Activated naive CD8-positive, alpha-beta T cell (primary cell): ENCODE measurements at regions not wholly inside any gene's neighbourhood (a gene's known extent, or its start where the extent isn't known, plus 50 kb on each side); places are given as distances from the start of the nearest gene placed in this dataset.

Source experiments
- H3K27ac Mint-ChIP-seq: one replicate; pipeline ENCODE4 v1.8.0; 2021; ENCODE audit warnings: mixed read lengths
- H3K27me3 Mint-ChIP-seq: one replicate; pipeline ENCODE4 v1.8.0; 2021; ENCODE audit warnings: mixed read lengths
- H3K36me3 Mint-ChIP-seq: one replicate; pipeline ENCODE4 v1.8.0; 2021; ENCODE audit warnings: mixed read lengths
- H3K4me1 Mint-ChIP-seq: one replicate; pipeline ENCODE4 v1.8.0; 2021; ENCODE audit warnings: low read depth, mixed read lengths
- H3K4me3 Mint-ChIP-seq: one replicate; pipeline ENCODE4 v1.8.0; 2021; ENCODE audit warnings: mild to moderate bottlenecking, mixed read lengths
- H3K9me3 Mint-ChIP-seq: one replicate; pipeline ENCODE4 v1.8.0; 2021; ENCODE audit warnings: low read depth, mixed read lengths

DNA sequence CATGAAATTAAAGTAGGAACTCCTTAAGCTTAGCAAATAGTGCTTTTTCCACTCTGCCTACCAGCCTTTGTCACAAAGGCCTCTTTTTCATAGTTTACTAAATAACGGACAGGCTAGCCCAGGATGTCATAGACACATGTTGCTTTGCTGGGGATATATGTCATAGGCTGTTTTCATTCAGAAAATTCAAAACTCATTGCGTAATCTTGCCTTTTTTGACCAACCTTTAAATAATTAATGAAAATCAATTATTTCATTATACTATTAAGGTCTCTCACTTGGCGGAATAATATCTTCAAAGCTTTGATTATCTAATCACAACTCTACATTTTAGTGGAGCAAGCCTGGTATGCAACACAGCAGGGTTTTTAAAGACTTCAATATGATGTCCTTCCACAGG, 1245.7 kb upstream of the LRRTM1 start:
- H3K36me3 Mint-ChIP-seq = no peaks in the 10 kb centered on the region
- H3K9me3 Mint-ChIP-seq = peaks cover 13% of the 10 kb centered on the region
- H3K4me3 Mint-ChIP-seq = no peak overlapping the region
- H3K4me1 Mint-ChIP-seq = no peaks in the 10 kb centered on the region
- no peak overlapping the region for H3K27ac Mint-ChIP-seq
- no peaks in the 10 kb centered on the region for H3K27me3 Mint-ChIP-seq

DNA sequence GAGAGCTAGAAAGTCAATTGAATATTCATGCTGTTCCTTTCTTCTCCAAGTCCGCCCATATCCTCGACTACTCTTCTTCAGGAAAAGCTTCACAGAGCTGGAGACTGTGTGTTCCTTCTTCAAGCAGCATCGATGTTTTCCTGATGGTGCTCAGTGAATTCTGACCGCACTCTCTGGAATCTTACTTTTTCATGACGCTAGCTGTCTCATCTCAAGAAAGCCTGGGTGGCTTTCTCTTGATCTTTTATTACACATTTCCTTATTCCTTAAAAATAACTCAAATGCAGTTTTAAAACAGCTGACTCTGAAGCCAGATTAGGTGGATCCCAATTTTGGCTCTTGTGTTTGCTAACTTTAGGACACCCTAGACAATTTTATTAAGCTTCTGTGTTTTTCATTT, 1245.1 kb upstream of the LRRTM1 start:
- Mint-ChIP-seq H3K27me3 (no peaks in the 10 kb centered on the region), H3K27ac (no peak overlapping the region), H3K36me3 (no peaks in the 10 kb centered on the region), H3K4me1 (no peaks in the 10 kb centered on the region), H3K9me3 (peaks cover 10% of the 10 kb centered on the region), H3K4me3 (no peak overlapping the region)

DNA sequence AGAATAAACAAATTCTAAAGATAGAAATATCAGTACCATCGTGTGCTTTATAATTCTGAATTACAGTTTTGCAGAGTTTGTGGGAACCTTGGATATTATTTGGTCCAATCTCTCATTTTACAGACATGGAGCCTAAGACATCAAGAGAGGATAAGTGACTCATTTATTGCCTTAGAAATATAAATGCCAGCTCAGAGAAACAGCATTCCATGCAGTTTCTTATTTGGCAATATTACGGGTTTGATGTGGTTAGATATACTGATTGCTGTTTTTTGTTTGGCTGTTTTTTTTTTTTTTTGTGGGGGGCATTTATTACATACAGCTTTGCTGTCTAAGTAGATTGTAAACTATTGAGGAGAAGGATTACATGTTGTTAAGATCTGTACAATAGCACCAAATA, 1241.1 kb upstream of the LRRTM1 start:
- Mint-ChIP-seq H3K36me3 (no peaks in the 10 kb centered on the region), H3K4me1 (no peaks in the 10 kb centered on the region), H3K27me3 (no peaks in the 10 kb centered on the region), H3K9me3 (peaks cover 3% of the 10 kb centered on the region), H3K4me3 (no peak overlapping the region), H3K27ac (no peak overlapping the region)

DNA sequence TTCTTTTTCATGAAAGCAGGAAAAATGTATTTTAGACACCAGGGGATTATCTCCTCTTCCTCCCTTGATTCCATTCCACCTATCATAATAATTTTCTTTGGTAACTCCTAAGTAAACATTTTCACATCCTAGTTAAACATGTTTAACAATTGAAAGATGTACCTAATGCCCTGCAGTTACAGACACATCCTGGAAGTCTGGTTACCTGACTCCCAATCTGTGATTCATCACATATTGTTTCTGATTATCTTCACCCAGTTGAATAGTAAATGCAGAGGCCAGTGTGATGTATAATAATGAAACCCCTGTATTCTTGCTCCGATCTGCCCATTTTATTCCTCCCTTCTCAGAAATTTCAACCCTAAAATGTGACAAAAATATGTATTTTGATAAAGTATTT, 1237.6 kb upstream of the LRRTM1 start:
- no peaks in the 10 kb centered on the region for H3K27me3 Mint-ChIP-seq
- H3K9me3 Mint-ChIP-seq = no peaks in the 10 kb centered on the region
- H3K36me3 Mint-ChIP-seq = no peaks in the 10 kb centered on the region
- no peak overlapping the region for H3K4me3 Mint-ChIP-seq
- H3K27ac Mint-ChIP-seq = no peak overlapping the region
- no peaks in the 10 kb centered on the region for H3K4me1 Mint-ChIP-seq

DNA sequence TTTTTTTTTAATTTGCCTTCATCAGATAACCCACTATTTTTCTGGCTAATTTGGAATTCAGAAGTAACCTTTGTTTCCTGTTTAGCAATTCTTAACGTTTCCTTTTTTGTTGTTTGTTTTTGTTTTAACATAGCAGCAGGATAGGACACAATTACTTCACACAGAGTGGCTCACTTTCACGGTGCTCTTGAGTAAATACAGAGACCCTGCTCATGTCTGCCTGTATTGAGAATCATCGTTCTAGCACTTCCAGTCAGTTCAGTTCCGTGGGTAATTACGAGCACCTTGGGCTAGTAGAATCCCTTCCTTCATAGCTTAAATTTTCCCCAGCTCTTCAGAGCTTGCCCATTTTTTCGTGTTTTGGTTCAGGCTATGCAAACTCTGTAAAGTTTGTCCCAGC, 1225.4 kb upstream of the LRRTM1 start:
- Mint-ChIP-seq H3K27ac (no peak overlapping the region), H3K27me3 (no peaks in the 10 kb centered on the region), H3K36me3 (no peaks in the 10 kb centered on the region), H3K9me3 (peaks cover 6% of the 10 kb centered on the region), H3K4me1 (no peaks in the 10 kb centered on the region), H3K4me3 (no peak overlapping the region)

DNA sequence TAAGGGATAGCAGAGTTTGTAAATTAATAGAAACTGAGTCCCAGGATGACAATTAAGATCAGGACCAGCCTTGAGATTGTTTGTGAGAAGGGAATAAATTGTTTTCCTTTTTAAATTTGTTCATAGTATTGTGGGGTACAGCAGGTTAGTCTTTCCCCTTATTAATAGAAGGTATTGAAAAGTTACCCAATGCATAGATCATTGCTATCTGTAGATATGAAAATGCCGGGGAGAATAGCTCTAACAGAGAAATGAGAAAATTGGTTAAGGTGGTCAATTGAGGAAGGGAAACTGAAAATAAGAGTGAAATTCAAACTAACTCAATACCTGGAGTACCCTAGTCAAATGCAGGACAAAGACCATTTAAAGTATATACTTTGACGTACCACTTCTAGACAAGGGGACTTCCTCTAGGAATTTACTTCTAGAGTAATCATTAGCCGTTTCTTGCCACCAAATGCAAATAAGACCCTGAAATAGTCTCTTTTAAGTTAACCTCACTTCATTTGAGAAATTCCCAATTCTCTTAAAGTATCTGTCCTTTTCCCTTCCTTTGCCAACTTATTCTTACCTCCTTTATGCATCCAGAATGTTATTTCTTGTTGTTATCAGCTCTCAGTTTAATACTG, 1224.4 kb upstream of the LRRTM1 start:
- Mint-ChIP-seq H3K4me1 (no peaks in the 10 kb centered on the region), H3K27ac (no peak overlapping the region), H3K36me3 (no peaks in the 10 kb centered on the region), H3K4me3 (no peak overlapping the region), H3K27me3 (no peaks in the 10 kb centered on the region), H3K9me3 (peaks cover 6% of the 10 kb centered on the region)

DNA sequence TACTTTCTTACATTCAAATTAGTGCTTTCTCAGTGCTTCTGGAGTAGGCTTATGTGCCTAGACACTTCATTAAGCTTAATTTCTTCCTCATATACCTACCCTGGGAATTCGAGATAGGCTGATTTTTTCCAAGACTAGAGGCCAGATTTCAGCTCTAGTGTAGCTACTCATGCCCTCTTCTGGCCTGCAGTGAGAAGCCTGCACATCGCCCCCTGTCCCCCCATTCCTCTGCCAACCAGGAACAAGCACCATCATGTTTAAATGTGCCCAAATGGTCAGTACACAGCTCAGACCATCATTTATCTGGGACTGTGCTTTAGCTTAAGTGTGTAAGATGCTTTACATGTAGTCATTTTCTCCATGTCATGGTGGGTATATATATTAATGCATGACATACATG, 1218.8 kb upstream of the LRRTM1 start:
- H3K4me3 Mint-ChIP-seq = no peak overlapping the region
- no peak overlapping the region for H3K27ac Mint-ChIP-seq
- H3K9me3 Mint-ChIP-seq = peaks cover 9% of the 10 kb centered on the region

DNA sequence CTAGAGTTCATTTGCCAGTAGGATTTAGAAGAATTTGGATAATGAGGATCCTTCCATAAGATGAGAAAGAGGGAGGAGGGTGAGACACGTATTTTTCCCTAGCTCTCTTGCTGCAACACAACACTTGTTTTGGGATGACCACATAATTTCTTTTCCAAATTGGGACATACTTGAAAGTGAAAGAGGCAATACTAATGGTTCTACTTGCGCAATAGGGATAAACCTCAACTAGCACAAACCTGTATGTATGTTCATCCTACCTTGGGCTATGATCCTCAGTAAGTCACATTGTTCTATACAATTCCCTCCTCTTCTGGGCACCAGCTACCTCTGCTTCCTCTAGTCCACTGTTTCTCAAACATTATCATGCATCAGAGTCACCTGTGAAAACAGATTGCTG, 1208.8 kb upstream of the LRRTM1 start:
- no peaks in the 10 kb centered on the region for H3K36me3 Mint-ChIP-seq
- H3K4me3 Mint-ChIP-seq = no peak overlapping the region
- H3K27me3 Mint-ChIP-seq = no peaks in the 10 kb centered on the region
- no peaks in the 10 kb centered on the region for H3K4me1 Mint-ChIP-seq
- no peaks in the 10 kb centered on the region for H3K9me3 Mint-ChIP-seq
- no peak overlapping the region for H3K27ac Mint-ChIP-seq

More for the DNA sequence above, 1218.8 kb upstream of the LRRTM1 start:
- Mint-ChIP-seq H3K4me1 (no peaks in the 10 kb centered on the region), H3K36me3 (no peaks in the 10 kb centered on the region), H3K27me3 (no peaks in the 10 kb centered on the region)

DNA sequence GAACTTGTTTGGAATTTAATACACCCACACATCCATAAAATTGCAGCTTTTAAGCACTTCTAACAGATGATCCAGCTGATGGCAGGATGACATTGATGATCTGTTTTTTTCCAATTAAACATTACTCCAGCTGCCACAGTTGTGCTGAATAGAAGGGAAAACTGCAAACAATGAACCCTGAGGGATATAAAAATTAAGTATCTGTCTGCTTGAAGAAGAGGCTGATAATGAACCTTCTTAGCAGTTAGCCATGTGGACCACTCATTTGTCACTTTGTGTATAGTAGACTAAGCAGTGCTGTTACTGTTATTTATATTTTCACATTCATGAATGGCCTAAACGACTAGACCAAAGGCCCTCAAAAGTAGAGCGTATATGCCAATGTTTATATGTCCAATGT, 1201.0 kb upstream of the LRRTM1 start:
- Mint-ChIP-seq H3K9me3 (peaks cover 4% of the 10 kb centered on the region), H3K36me3 (no peaks in the 10 kb centered on the region), H3K4me3 (no peak overlapping the region), H3K27ac (no peak overlapping the region), H3K4me1 (no peaks in the 10 kb centered on the region), H3K27me3 (no peaks in the 10 kb centered on the region)

DNA sequence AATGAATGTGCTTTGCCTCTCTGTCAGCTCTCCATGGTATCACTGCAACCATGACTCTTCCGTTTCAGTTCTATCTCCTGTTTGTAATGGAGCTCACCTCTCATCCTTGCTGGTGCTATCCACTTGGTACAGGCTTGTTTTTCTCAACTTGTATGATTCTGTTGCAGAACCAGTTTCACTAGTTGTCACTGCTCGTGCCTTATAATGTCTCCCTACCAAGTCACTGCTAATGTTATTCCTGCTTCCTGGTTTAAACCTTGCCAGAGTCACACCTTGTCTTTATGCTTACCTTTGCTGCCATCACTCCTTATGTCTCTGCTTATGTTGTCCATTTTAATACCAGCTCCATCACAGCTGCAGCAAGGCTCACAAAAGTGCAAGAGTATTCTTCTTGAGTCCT, 1191.0 kb upstream of the LRRTM1 start:
- no peaks in the 10 kb centered on the region for H3K27me3 Mint-ChIP-seq
- H3K4me1 Mint-ChIP-seq = no peaks in the 10 kb centered on the region
- peaks cover 15% of the 10 kb centered on the region for H3K9me3 Mint-ChIP-seq
- no peaks in the 10 kb centered on the region for H3K36me3 Mint-ChIP-seq
- no peak overlapping the region for H3K27ac Mint-ChIP-seq
- H3K4me3 Mint-ChIP-seq = no peak overlapping the region

DNA sequence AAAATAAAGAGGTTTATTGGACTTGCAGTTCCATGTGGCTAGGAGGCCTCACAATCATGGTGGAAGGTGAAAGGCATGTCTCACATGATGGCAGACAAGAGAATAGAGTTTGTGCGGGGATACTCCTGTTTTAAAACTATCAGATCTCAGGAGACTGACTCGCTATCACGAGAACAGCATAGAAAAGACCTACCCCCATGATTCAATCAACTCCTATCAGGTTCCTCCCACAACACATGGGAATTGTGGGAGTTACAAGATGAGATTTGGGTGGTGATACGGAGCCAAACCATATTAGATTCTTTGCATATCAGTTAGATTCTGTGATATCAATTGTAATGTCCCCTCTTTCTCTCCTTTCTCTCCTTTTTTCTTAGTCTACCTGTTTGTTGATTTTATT, 1178.7 kb upstream of the LRRTM1 start:
- H3K4me3 Mint-ChIP-seq = no peak overlapping the region
- H3K36me3 Mint-ChIP-seq = no peaks in the 10 kb centered on the region
- peaks cover 18% of the 10 kb centered on the region for H3K9me3 Mint-ChIP-seq
- no peaks in the 10 kb centered on the region for H3K4me1 Mint-ChIP-seq
- H3K27ac Mint-ChIP-seq = no peak overlapping the region
- no peaks in the 10 kb centered on the region for H3K27me3 Mint-ChIP-seq

DNA sequence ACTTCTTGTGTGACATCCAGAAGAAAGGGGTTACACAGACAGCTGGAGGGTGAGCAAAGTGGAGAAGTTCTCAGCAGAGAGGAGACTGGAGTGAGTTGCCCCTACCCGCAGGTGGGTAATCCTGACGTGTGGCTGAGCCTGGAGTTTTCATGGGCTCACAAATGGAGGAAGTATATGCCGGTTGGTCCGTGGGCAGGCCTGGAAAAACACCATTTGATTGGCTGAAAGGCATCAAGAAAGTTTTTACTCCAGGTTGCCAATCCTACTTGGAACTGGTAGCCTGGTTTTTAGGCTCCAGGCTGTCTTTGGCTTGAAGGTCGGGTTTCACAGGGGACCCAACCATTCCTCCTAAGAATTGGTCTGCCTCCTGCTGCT, 1177.4 kb upstream of the LRRTM1 start:
- Mint-ChIP-seq H3K27me3 (no peaks in the 10 kb centered on the region), H3K4me1 (no peaks in the 10 kb centered on the region), H3K36me3 (no peaks in the 10 kb centered on the region), H3K27ac (no peak overlapping the region), H3K4me3 (no peak overlapping the region), H3K9me3 (peaks cover 21% of the 10 kb centered on the region)

DNA sequence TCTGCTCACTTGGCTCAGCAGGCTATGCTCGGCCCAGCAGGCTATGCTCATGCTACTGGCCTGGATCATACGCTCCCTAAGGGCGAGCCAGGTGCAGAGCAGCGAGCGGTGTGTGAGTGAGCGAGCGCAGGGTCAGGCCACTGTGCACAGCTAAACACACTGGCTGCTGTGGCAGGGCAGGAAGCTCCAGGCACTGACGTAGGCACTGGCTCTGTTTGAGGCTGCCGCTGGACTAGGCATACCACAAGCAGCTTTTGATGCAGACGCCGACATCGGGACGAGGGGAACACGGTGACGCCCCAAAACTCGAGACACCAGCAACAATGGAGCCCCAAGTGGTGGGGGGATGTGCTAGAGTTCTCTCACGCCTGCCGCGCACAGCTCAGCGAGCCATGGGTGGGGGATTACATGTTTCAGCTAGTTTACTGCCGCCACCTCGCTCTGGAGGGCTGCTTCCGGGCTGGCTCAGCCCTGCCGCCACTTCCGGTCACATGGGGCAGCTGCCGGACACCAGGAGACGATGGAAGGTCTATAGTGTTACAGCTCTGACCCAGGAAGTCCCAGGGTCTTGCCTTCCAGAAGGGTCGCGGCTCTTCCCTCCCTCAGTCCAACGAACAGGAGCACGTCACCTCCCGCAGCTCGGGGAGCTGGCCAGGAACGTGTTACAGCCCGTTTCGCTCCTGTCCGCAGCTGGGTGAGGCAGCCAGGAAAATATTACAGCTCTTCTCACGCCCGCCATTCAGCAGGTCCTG, 1176.9 kb upstream of the LRRTM1 start:
- H3K27ac Mint-ChIP-seq = no peak overlapping the region
- H3K27me3 Mint-ChIP-seq = no peaks in the 10 kb centered on the region
- no peak overlapping the region for H3K4me3 Mint-ChIP-seq
- peaks cover 21% of the 10 kb centered on the region for H3K9me3 Mint-ChIP-seq
- no peaks in the 10 kb centered on the region for H3K36me3 Mint-ChIP-seq
- H3K4me1 Mint-ChIP-seq = no peaks in the 10 kb centered on the region

DNA sequence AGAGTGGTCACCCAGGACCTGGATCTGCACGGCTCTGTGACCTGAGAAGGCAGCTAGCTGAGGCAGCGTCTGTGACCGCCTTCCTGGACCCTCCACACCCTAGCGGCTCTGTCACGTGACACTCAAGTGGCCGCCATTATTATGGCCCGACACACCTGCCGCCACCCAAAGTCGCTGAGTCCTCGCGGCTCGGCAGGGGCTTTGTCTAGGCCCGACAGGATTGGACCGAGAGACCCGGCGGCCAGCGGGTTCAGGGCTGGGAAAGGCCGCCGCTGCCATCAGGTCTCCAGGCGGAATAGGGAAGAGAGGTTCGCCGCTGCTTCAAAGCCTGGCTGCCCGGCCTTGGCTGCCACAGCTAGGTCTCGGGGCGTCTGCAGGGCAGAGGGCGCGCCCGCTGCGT, 1162.5 kb upstream of the LRRTM1 start:
- Mint-ChIP-seq H3K4me3 (no peak overlapping the region), H3K4me1 (no peaks in the 10 kb centered on the region), H3K36me3 (no peaks in the 10 kb centered on the region), H3K27ac (no peak overlapping the region), H3K9me3 (peaks cover 14% of the 10 kb centered on the region), H3K27me3 (no peaks in the 10 kb centered on the region)

DNA sequence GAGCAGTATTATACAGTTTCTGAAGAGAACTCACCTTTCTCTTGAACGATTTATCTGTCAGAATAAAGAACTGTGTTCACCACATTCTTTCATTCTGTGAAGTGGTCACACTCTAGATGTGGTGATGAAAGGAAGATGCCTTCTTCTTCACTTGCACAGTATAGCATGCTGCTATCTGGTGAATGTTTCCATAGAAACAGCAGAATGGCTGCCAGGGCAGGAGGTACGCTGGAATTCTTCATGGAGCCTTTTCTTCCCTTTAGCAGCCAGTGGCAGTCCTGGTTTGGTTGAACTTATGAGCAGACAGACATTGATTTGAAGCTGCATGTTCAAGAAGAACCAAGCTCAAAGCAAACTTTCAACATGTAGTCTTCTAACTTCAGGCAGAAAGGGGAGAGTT, 1157.9 kb upstream of the LRRTM1 start:
- no peak overlapping the region for H3K27ac Mint-ChIP-seq
- peaks cover 11% of the 10 kb centered on the region for H3K9me3 Mint-ChIP-seq
- no peaks in the 10 kb centered on the region for H3K4me1 Mint-ChIP-seq
- H3K36me3 Mint-ChIP-seq = no peaks in the 10 kb centered on the region
- H3K27me3 Mint-ChIP-seq = no peaks in the 10 kb centered on the region
- H3K4me3 Mint-ChIP-seq = no peak overlapping the region

DNA sequence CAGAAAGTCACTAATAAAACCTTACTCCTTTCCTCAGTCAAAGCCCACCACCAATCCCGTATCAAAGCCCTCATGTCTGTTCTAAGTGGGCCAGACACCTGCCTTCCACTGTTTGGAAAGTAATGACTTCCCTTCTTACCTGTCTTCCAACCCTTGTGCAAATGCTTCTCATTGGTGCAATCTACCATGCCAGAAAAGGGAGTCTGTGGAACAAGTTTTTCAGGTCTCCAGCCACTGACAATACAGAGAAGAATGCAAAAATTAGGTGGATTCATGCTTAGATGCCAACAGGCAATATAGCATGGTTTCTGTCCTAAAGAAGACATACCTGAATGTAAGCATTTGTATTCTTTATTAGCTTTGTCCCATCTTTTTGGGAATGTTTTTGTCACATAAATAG, 1140.6 kb upstream of the LRRTM1 start:
- Mint-ChIP-seq H3K27ac (no peak overlapping the region), H3K4me1 (no peaks in the 10 kb centered on the region), H3K4me3 (no peak overlapping the region), H3K27me3 (no peaks in the 10 kb centered on the region), H3K9me3 (peaks cover 15% of the 10 kb centered on the region), H3K36me3 (no peaks in the 10 kb centered on the region)
